ENCODE measurements at regions not wholly inside any gene's neighbourhood (a gene's known extent, or its start where the extent isn't known, plus 50 kb on each side); places are given as distances from the start of the nearest gene placed in this dataset.

DNA sequence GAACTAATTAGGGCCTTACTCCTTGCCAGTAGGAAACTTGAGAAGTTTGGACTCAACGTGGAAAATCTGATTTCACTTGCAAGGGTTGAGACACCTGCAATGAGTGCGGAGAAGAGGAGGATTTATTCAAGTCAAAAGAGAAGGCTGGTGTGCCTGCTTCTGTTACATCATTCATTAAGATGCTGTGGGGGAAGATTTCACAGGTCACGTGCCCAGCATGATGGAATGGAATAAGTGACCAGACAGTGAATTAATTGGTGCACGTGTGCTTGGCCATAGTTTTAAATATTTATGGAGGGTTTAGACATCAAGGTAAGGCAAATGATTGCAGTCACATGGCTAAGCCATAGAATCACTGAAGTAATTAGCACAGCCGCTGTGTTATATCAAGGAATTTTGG, 155.0 kb downstream of the C7orf25 start:
- no peak for DNase-seq

DNA sequence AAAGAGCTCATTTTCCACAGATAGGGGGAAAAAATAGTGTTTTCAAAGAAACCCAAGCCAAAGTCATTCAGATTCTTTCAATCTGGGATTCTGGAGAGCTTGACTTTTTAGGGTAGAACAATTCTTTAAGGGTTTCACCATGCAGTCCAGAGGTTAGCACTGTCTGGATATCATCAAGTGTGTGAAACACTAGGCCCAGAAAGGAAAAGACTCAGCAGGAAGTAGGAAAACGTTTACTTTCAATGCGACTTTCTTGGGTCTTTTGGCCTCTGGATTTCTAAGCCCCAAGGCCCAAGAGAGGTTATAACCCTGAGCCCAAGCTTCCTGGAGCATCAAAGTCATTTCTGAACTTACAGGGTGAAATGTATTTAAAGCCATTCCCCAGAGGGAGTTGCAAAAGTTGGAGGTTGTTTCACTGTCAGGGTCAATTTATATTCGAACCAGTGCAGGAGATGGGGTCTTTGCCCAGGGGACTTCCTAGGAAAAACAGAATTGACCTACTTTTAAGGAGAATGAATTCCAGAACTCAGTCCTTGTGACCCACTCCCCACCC, 158.0 kb downstream of the C7orf25 start:
- no peak for DNase-seq

DNA sequence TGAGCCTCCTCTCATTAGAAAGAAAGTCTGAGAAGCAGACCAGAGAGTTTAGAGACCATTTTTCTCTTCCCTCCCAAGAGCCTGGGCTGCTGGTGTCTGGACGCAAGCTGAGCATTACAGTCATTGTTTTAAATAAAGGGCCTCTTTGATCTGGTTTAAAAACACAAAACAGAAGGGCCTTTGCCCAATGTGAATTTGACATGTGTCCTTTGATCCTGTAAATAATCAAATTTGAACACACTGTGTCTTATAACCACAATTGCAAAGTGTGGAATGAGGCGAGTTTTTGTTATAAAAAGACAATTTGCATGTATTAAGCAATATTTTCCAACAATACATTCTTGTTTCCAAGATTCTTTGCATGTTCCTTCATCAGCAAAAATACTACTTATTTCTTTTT, 158.5 kb downstream of the C7orf25 start:
- no peak for DNase-seq

DNA sequence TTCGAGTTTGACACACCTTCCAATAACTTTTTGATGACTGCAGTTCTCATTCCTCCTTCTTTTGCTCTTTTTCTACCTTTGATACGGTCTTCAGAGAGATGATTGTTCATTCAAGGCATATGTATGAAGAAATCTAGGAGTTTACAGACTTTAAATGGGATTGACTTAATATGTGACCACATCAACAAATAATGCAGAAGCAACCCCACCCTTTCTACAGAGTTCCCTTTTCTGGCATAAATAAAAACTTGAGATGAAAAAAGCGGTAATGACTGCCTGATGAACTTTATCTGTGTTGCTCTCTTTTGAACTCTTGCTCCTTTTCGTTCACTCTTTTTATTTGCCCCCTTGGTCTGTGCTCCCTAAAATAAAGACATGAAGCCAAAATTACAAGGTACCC, 161.7 kb downstream of the C7orf25 start:
- no peak for DNase-seq

DNA sequence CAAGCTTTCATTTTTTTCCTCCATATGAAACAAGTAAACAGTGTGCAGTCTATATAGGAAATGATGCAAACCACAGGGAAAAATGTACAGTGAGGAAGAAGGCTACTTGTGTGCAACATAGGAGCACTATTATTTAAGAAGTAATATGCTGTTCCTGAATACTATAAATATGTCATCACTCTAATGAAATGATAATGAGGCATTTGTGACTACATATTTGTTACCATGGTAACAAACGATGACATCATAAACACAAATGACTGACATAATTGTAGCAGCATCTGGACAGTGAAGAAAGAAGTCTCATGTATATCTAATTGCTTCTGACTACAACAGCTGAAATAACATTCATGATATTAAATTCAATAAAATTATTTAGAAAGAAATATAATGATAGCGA, 164.8 kb downstream of the C7orf25 start:
- DNase-seq: no peak

DNA sequence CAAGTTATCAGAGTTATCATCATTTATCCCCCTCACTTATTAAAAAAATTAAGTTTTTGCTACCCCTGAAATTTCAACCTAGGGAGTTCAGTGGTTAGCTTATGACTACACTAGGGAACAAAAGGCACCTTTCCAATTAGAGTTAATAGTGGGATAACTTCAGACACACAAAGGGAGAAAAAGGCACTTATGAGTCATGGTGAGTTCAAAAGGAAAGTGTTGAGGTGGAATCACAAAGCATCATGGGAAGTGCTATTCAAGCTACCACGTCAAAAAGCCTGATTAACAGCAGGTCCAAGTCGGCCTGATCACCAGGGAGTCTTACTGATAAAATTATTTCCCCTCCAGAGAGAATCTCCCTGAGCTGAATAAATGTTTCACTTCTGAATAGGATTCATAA, 165.7 kb downstream of the C7orf25 start:
- no peak for DNase-seq

DNA sequence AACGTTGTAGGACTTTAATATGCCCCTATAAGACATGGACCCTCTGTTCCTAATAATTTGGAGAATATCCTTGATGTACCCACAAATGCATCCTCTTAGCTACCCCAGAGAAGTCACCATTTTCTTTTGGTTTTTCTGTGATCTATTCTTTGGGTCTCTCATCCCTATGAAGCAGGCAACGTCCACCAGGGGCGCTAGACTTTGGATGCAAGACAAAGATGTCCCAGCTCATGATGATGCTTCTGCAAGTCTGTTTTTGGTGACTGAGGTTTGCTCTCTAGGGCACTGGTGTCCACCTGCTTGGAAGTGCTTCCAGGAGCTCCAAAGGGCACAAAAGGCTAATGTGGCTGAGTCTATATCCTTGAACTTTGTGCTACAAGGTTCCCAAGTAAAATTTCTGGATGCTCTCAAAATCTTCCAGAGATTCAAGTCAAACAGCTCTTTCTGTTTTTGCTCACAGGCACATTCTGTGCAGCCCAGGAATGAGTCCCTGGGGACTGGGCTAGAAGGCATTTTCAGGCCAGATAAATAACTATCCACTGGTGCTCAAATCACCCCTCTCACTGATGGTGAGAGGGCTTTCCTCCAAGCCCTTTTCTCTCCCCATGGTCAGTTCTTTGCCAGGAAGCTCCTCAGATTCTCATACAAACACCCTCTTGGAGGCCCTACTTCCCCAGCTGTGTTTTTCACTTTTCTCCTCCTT, 166.4 kb downstream of the C7orf25 start:
- DNase-seq: no peak

DNA sequence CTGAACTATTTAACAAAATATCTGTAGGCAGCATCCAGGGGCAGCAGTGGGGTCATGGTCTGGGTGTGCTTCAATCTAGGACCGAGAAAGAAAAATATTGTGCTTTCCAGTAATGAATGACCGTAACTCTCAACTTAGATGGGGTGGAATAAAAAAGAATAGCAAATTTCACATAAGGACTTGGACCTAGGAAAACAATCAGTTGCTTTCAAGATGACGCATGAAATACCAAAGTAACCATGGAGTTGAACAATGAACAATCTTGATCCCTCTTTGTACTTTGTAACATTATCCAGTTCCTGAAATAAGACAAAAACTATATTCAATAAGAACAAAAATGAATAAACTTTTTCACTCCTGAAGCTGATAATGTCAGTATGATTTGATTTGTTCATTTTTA, 167.1 kb downstream of the C7orf25 start:
- no peak for DNase-seq

DNA sequence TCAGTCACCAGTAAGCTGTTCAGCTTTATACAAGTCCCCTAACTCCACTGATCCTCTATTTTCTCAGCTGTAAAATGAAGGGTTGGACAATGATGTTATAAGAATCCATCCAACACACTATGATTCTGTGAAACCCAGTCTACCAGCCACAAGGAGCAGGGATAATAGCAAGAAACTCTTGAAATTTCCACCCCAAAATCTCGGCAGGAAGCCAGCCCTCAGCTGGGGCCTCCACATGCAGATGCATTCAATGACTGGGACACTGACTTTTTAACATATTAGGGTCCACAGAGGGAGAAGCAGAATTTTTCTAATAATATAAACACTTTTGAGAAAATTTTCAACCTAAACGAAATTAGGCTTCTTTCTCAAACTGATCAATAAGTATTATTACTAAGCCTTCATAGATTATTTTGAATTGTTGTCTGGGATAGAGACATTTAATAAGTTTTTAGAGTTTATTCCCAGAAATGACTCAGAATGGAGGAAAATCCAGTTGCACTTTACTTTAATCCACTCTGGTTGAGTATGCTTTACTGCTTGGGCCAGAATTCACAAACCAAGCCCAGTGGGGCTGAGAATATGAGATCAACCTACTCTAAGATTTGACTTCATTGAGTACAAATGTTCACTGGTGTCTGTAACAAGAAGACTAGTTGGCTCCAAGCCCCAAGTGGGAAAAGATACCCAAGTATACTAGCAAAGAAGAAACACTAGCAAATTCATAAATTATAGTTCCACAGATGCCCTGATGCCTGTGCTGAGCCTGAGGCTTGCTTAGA, 168.6 kb downstream of the C7orf25 start:
- DNase-seq: no peak

DNA sequence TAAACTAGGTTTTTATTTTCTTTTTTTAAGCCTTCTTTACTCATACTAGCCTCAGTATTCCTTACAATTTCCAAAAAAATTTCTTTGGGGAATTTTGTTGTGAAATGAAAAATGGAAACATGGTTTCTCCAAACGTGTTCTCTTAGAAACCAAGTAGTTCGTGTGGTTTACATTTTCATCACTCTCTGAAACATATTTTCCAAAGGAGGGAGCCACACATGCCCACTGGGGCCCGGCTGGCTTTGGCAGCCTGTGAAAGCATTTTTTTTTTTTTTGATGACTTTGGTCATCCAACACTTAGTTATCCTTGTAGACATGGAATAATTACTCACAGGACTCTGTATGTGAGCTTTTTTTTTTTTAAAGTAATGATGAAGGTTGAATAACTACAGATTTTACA, 169.6 kb downstream of the C7orf25 start:
- no peak for DNase-seq

DNA sequence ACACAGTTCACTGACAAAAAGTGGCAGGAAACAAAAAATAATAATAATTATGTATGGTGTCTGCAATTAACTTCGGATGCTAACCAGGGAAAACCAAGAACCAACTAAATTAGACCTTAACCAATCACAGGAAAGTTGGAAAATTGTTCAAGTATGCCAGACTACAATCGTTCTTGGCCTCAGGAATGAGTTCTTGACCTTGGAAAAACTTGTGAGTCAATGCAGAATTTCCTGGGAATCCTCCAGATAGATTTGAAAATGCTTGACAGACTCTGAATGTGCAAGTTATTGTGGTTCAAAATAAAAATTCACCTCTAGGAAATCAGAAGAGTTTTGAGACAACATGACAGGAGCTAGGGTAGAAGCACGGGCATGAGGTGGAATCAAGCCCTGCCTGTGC, 171.5 kb downstream of the C7orf25 start:
- no peak for DNase-seq

DNA sequence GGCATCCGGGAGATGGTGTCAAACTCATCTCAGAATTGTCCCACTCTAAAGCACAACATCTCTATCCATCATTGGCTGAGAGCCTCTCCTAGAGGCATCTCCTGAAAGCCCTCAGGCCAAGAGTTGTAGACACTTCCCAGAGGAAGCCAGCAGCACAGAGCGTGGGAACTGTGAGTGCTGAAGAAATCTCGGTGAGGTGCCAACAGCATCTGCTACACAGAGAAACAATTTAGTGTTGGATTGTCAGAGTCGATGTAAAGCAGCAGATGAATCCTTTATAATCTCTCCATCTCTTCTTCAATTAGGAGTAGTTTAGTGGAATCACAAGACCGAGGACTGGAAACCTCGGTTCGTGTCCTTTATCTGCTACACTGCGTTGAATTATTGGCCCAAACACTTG, 172.2 kb downstream of the C7orf25 start:
- no peak for DNase-seq

DNA sequence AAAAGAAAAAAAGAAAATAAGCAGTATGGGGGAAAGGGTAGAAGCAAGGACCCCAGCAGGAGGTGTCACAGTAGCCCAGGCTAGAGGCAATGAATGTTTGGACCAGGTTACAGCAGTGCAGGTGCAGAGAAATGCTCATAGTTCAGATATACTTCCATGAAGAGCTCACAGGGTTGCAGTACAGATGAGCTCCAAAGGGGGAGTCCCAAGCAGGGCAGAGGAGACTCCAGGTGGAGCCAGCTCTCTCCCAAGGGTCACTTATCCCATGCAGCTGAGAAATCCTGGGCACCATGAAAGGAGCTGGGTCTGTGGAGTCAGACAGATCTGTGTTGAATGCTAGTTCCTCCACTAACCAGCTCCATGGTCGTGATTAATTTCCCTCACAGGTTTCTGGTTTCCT, 174.9 kb downstream of the C7orf25 start:
- DNase-seq: no peak

DNA sequence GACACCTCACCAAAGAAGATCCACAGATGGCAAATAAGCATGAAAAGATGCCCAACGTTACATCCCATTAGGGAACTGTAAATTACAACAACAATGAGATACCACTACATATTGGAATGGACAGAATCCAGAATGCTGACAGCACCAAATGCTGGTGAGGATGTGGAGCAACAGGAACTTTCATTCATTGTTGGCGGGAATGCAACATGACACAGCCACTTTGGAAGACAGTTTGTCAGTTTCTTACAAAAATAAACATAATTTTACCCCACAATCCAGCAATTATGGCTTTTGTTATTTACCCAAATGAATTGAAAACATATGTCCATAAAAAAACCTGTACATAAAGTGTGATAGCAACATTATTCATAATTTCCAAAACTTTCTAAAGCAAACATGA, 176.8 kb downstream of the C7orf25 start:
- no peak for DNase-seq

DNA sequence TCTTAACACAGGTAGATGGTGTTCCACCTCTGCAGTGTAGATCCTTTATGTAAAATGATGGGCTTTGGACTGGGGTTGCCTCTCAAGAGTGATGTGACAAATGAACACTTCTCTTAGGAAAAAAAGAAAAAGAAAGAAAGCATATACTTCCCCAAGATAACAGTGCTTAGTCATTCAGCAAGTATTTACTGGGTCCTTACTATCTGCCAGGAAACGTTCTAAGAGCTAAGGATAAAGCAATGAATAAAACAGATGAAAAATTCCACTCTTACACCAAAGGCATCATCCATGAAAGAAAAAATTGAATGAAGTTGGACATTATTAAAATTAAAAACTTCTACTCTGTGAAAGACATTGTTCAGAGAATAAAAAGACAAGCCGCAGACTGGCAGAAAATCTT, 177.3 kb downstream of the C7orf25 start:
- DNase-seq: no peak

DNA sequence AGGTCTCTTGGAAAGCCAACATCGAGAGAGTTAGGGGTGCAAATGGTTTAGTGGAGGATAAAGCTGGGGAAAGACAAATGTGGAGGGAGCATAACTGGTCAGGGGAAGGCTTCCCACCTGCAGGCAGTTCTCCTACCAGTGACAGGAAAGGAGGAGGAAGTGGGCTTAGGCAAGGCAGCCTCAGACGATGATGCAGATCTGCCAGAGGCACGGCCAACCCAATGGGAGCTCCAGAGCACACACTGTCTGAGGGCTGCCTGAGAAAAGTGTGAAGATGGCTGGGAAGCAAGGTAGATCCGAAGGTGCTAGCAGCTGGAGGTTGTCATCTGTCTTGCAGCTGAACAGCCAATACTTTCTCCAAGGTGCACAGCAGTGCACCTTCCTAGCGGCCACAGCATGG, 178.8 kb downstream of the C7orf25 start:
- no peak for DNase-seq

DNA sequence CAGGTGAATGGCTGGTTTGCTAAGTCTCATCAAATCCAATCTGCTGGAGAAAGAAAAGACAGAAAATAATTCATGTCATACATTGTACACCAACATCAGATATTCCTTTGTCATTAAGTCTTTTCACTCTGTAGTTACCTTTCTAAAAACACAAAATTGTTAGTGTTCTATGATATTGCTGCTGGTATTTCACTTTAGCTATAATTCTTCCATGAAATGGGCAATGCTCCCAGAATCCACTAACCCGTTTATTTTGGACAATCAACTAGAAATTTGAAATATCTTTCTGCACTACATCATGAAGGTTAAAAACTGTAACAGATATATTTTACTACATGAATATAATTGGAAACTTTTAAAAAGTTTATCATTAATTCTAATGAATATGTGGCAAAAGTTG, 181.3 kb downstream of the C7orf25 start:
- no peak for DNase-seq

DNA sequence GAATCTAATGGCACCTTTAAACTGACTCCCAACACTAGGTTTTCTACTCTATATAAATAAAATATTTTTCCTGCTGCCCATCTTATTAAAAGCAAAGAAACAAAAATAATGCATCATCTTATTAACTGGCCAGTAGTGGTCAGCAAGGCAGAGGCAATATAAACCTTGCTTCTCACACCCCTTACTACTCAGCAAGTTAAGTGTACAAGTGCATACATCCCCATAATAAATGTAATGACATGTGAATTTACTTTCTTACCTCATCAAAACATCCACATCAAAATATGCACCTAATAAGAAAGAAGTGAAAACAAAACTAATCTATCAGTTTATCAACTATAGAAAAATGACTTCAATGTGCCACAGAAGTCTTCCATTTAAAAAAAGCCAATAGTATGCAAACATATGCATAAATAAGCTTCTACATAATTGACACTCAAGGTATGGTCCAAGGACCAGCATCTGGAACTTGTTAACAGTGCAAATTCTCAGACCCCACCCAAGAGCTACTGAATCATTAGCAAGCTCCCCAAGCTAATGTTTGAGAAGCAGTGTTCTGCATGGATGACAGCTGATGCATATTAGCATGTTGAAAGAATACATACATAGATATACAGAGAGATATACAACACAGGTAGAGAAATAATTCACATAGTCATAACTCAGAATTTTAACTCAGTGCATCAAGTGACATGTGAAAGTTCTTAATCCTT, 182.7 kb downstream of the C7orf25 start:
- no peak for DNase-seq

DNA sequence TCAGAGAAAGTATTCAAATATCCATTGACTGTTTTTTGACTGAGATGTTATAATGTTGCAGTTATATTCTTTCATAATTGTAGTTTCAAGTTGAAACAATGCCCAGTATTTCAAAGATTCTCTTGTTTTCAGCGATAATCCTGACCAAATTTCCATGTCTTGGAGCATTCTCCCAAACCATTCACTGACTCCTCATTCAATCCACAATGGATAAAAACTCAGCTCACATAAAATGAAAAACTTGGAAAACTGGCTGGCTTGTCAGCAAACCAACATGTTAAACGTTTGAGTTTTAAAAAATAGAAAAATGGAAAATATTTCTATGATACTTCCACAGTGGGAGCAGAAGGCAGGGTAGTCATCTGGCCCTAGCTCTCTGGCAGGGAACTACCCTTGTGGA, 184.4 kb downstream of the C7orf25 start:
- no peak for DNase-seq

DNA sequence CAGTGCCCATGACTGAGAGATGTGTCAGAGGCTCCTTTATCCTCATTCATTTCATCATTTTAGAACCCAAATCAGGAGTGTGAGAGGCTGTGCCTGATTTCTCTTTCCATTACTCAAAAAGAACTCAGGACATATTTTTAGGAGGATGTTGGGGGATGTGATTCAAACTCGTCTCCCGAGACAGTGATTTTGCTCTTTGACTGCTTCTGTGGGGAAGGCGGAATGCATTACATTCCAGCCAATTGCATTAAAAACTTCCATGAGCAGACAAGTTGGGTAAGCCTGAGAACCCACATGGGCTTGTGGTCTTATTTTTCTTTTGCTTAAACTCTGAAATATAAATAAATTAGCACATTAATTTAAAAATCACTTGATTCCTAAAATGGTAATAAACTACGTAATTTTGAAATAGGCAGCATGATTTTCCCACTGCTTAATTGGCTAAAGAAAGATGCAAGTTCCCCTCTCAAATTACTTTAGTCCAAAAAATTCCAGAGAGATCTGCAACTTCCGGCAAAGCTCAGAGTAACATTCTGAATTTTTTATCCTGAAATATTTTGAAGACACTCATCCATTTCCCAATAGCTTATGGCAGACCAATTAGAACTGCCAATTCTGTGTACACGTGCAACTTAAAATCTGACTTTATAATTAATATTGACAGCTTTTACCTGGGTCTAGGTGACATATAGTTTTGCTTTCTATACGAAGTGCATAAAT, 185.6 kb downstream of the C7orf25 start:
- DNase-seq: no peak

DNA sequence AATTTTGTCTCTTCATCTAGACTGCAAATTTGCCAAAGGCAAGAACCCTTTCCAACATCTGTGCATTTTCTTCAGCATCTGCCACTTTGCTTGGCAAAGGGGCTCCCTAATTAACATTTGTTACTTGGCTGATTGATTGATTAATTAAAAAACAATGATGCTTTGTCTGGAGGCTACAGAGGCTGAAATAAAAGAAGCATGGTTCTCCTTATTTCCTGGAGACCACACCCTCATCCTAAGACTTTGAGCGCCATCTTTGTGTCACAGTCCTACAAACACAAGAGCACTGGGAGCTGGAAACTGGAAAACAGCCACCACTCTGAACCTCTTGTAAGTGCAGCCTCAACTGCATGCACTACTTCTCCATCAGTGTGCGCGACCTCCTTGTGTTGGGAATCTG, 189.2 kb downstream of the C7orf25 start:
- no peak for DNase-seq

DNA sequence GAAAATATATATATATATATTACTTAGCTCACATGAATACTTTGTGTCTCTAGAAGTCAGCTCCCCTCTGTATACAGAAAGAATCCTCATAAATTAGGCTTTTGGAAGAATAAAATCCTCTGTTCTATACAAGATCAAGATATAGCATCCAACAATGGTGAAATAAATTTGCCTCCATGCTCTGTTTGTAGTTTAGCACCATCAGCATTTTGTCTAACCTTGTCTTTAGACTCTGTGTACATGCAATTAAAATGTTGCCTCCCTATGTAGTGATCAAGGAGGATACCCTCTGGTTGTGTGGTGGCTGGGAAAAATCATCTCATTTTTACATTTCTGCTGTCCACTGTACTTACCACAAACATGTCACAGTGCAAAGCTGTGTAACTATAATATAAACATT, 189.7 kb downstream of the C7orf25 start:
- DNase-seq: no peak

All from NCI-H345 (cell line).